H1 (cell line): ENCODE measurements at regions not wholly inside any gene's neighbourhood (a gene's known extent, or its start where the extent isn't known, plus 50 kb on each side); places are given as distances from the start of the nearest gene placed in this dataset.

ENCODE experiments used
- CTCF ChIA-PET: fragments of 300-600 bp; sonication (Branson Sonifier 250); formaldehyde crosslinking; loops from one replicate; lab custom pipeline; 2021; ENCODE audit not compliant: partially characterized antibody; lab: Charles Lee
- POLR2A ChIA-PET: fragments of 300-600 bp; sonication (Branson Sonifier 250); formaldehyde crosslinking; loops from one replicate; lab custom pipeline; 2021; ENCODE audit warnings: inconsistent platforms; ENCODE audit not compliant: partially characterized antibody; lab: Charles Lee
- DNase-seq, 2 experiments: peaks; one replicate each; pipeline versions ENCODE4 v3.0.0 to v3.0.0-alpha.2; 2010 to 2022; ENCODE audit warnings: low spot score in 2 of 2, low read depth in 1 of 2, mixed read lengths in 1 of 2
- FAIRE-seq: peaks from 2 replicates; lab custom pipeline; 2011; peaks lifted over from hg19 to GRCh38; lab: Jason Lieb, UNC
- H2AFZ ChIP-seq: 2 replicates; pipeline ENCODE4 v1.8.1; 2012; ENCODE audit warnings: low read length, inconsistent platforms
- H2AK5ac ChIP-seq: 2 replicates; pipeline ENCODE4 v1.6.1; 2013; ENCODE audit warnings: low read depth, low read length
- H2BK120ac ChIP-seq: replicated peaks from 2 replicates; pipeline ENCODE3; 2013; ENCODE audit warnings: low read depth, low read length, inconsistent platforms
- H2BK12ac ChIP-seq: 2 replicates; pipeline ENCODE4 v1.6.1; 2013; ENCODE audit warnings: low read depth, low read length
- H2BK15ac ChIP-seq: 2 replicates; pipeline ENCODE4 v1.6.1; 2013; ENCODE audit warnings: low read length
- H2BK20ac ChIP-seq: 2 replicates; pipeline ENCODE4 v1.6.1; 2013; ENCODE audit warnings: low read length
- H2BK5ac ChIP-seq: 2 replicates; pipeline ENCODE4 v1.6.1; 2013; ENCODE audit warnings: low read depth, low read length
- H3K14ac ChIP-seq: 2 replicates; pipeline ENCODE4 v1.6.1; 2013; ENCODE audit warnings: inconsistent platforms; ENCODE audit not compliant: insufficient read length
- H3K18ac ChIP-seq: 2 replicates; pipeline ENCODE4 v1.6.1; 2013; ENCODE audit warnings: low read length; ENCODE audit errors: extremely low read depth
- H3K23ac ChIP-seq: 2 replicates; pipeline ENCODE4 v1.6.1; 2013; ENCODE audit warnings: inconsistent platforms; ENCODE audit not compliant: insufficient read length
- H3K23me2 ChIP-seq: 2 replicates; pipeline ENCODE4 v1.6.1; 2013; ENCODE audit warnings: low read depth, low read length
- H3K27ac ChIP-seq: 2 replicates; pipeline ENCODE4 v1.6.1; 2011; ENCODE audit warnings: low read depth, low read length, inconsistent platforms
- H3K27me3 ChIP-seq, 4 experiments: replicated peaks in 1 of 4; 1 replicate in 1 of 4; 2 replicates in 3 of 4; pipeline versions ENCODE4 v1.6.1 to v1.8.1; 2011 to 2013; ENCODE audit warnings: low read length in 3 of 4, mild to moderate bottlenecking in 3 of 4, inconsistent platforms in 2 of 4, mixed read lengths in 2 of 4, moderate library complexity in 1 of 4; ENCODE audit not compliant: control insufficient read depth in 3 of 4, insufficient read depth in 3 of 4; ENCODE audit errors: extremely low read depth in 1 of 4
- H3K36me3 ChIP-seq, 4 experiments: 2 replicates each; pipeline versions ENCODE4 v1.6.1 to v1.8.1; 2011 to 2013; ENCODE audit warnings: mild to moderate bottlenecking in 4 of 4, low read length in 3 of 4, moderate library complexity in 2 of 4, control low read depth in 1 of 4, inconsistent platforms in 1 of 4; ENCODE audit not compliant: insufficient read depth in 4 of 4, control insufficient read depth in 2 of 4
- H3K4ac ChIP-seq: replicated peaks from 2 replicates; pipeline ENCODE3; 2013; ENCODE audit warnings: low read length, low read depth, mixed read lengths, inconsistent platforms; ENCODE audit not compliant: insufficient read length
- H3K4me1 ChIP-seq, 4 experiments: replicated peaks in 1 of 4; 1 replicate in 1 of 4; 2 replicates in 3 of 4; pipeline versions ENCODE4 v1.6.1 to v1.8.1; 2011 to 2013; ENCODE audit warnings: low read length in 3 of 4, inconsistent platforms in 2 of 4, mixed read lengths in 1 of 4; ENCODE audit not compliant: insufficient read depth in 4 of 4, control insufficient read depth in 3 of 4
- H3K4me2 ChIP-seq, 2 experiments: 2 replicates each; pipeline versions ENCODE4 v1.6.1 to v1.8.1; 2011 to 2013; ENCODE audit warnings: low read depth in 2 of 2, low read length in 2 of 2, control low read depth in 1 of 2, inconsistent platforms in 1 of 2, mild to moderate bottlenecking in 1 of 2; ENCODE audit not compliant: insufficient read depth in 1 of 2
- H3K4me3 ChIP-seq, 4 experiments: fragments of 200-600, 300-600 bp in 1 of 4; sonication (generic), shearing (Covaris generic), sonication (Bioruptor Twin) in 1 of 4; 2 replicates each; pipeline versions ENCODE4 v1.5.1 to v1.8.1; 2011 to 2016; ENCODE audit warnings: low read length in 4 of 4, low read depth in 3 of 4, control low read depth in 2 of 4, inconsistent platforms in 2 of 4, mild to moderate bottlenecking in 2 of 4, mixed read lengths in 1 of 4, moderate library complexity in 1 of 4; ENCODE audit not compliant: insufficient read depth in 2 of 4; ENCODE audit errors: extremely low read depth in 1 of 4
- H3K56ac ChIP-seq: replicated peaks from 2 replicates; pipeline ENCODE3; 2013; ENCODE audit warnings: low read depth, mild to moderate bottlenecking, mixed read lengths, low read length, inconsistent platforms; ENCODE audit not compliant: insufficient read length
- H3K79me1 ChIP-seq: 2 replicates; pipeline ENCODE4 v1.6.1; 2013; ENCODE audit warnings: low read depth, low read length, control low read depth
- H3K79me2 ChIP-seq, 2 experiments: 2 replicates each; pipeline versions ENCODE4 v1.6.1 to v1.8.1; 2012 to 2013; ENCODE audit warnings: low read length in 2 of 2, mild to moderate bottlenecking in 2 of 2, inconsistent platforms in 1 of 2; ENCODE audit not compliant: insufficient read depth in 2 of 2, control insufficient read depth in 1 of 2
- H3K9ac ChIP-seq, 4 experiments: replicated peaks in 1 of 4; 1 replicate in 1 of 4; 2 replicates in 3 of 4; pipeline versions ENCODE4 v1.6.1 to v1.8.1; 2011 to 2013; ENCODE audit warnings: low read depth in 3 of 4, low read length in 3 of 4, control low read depth in 2 of 4, mild to moderate bottlenecking in 2 of 4, moderate library complexity in 2 of 4, inconsistent platforms in 1 of 4; ENCODE audit errors: extremely low read depth in 1 of 4
- H3K9me3 ChIP-seq, 2 experiments: 2 replicates each; pipeline versions ENCODE4 v1.6.1 to v1.8.1; 2012 to 2013; ENCODE audit warnings: mild to moderate bottlenecking in 2 of 2, moderate library complexity in 2 of 2, control low read depth in 1 of 2, inconsistent platforms in 1 of 2, low read depth in 1 of 2, low read length in 1 of 2, mixed read lengths in 1 of 2; ENCODE audit not compliant: insufficient read depth in 2 of 2
- H4K20me1 ChIP-seq, 2 experiments: replicated peaks in 1 of 2; 2 replicates each; pipeline versions ENCODE3 to v1.8.1; 2011 to 2013; ENCODE audit warnings: inconsistent platforms in 2 of 2, low read length in 2 of 2, mild to moderate bottlenecking in 1 of 2; ENCODE audit not compliant: insufficient read depth in 2 of 2, control insufficient read depth in 1 of 2
- H4K5ac ChIP-seq: 2 replicates; pipeline ENCODE4 v1.6.1; 2013; ENCODE audit warnings: low read length, low read depth, mixed read lengths, inconsistent platforms; ENCODE audit not compliant: insufficient read length
- H4K8ac ChIP-seq: 2 replicates; pipeline ENCODE4 v1.8.0; 2013; ENCODE audit warnings: mild to moderate bottlenecking, moderate library complexity, low read length, inconsistent platforms; ENCODE audit not compliant: insufficient read depth; ENCODE audit errors: extremely low read depth
- H4K91ac ChIP-seq: replicated peaks from 2 replicates; pipeline ENCODE3; 2013; ENCODE audit warnings: low read length, mixed read lengths, inconsistent platforms; ENCODE audit not compliant: insufficient read length
- BACH1 ChIP-seq: IDR thresholded peaks from 2 replicates; pipeline ENCODE4 v1.6.1; 2012; ENCODE audit warnings: low read length, improper control_type of control experiment
- BCL11A ChIP-seq, 2 experiments: IDR thresholded peaks; one replicate each; pipeline ENCODE4 v1.6.1; 2011; ENCODE audit warnings: low read depth in 2 of 2, low read length in 2 of 2, mild to moderate bottlenecking in 2 of 2
- BRCA1 ChIP-seq: IDR thresholded peaks from 2 replicates; pipeline ENCODE4 v1.6.1; 2012; ENCODE audit warnings: low read depth, low read length, improper control_type of control experiment
- CBX8 ChIP-seq: fragments of 300-800, 300-1000 bp; sonication (generic); IDR thresholded peaks from 2 replicates; pipeline ENCODE4 v1.7.1; 2016; ENCODE audit warnings: low read depth, low read length, borderline replicate concordance
- CHD2 ChIP-seq: IDR thresholded peaks from 2 replicates; pipeline ENCODE4 v1.6.1; 2012; ENCODE audit warnings: low read length, improper control_type of control experiment
- CREB1 ChIP-seq: IDR thresholded peaks from 2 replicates; pipeline ENCODE4 v1.6.1; 2012; ENCODE audit warnings: inconsistent platforms
- GABPA ChIP-seq: IDR thresholded peaks from 2 replicates; pipeline ENCODE4 v1.6.1; 2011; ENCODE audit warnings: mild to moderate bottlenecking, low read length, moderate library complexity, borderline replicate concordance; ENCODE audit not compliant: insufficient read depth
- NANOG ChIP-seq: IDR thresholded peaks from 2 replicates; pipeline ENCODE4 v1.6.1; 2011; ENCODE audit warnings: low read length, low read depth, mild to moderate bottlenecking, inconsistent platforms; ENCODE audit not compliant: insufficient read depth, poor library complexity, severe bottlenecking
- PHF8 ChIP-seq: fragments of 200-600 bp; sonication (generic); conservative IDR thresholded peaks from 2 replicates; pipeline ENCODE4 v1.7.1; 2012; ENCODE audit warnings: low read depth, mild to moderate bottlenecking, inconsistent platforms, low read length, moderate library complexity
- SRF ChIP-seq: IDR thresholded peaks from 2 replicates; pipeline ENCODE4 v1.6.1; 2011; ENCODE audit warnings: mild to moderate bottlenecking, low read depth, low read length, moderate library complexity
- TBP ChIP-seq: IDR thresholded peaks from 2 replicates; pipeline ENCODE4 v1.6.1; 2011; ENCODE audit warnings: low read depth, low read length, improper control_type of control experiment
- TEAD4 ChIP-seq: IDR thresholded peaks from 2 replicates; pipeline ENCODE4 v1.6.1; 2012; ENCODE audit warnings: low read depth, low read length, inconsistent platforms, mixed read lengths
- WGBS, 2 experiments: shearing (Covaris generic) in 1 of 2; methylation state at CpG; one replicate each; pipeline versions ENCODE4 v1.1.6 to v1.1.7; 2013 to 2015; ENCODE audit warnings: low lambda C conversion rate in 2 of 2, mixed read lengths in 2 of 2, inconsistent platforms in 1 of 2, low coverage in 1 of 2, missing lambda C conversion rate in 1 of 2; ENCODE audit not compliant: insufficient replicate concordance in 2 of 2, insufficient coverage in 1 of 2, insufficient read length in 1 of 2; ENCODE audit errors: extremely low coverage in 1 of 2, missing lambda C conversion rate in 1 of 2; 5-methylcytosine and 5-hydroxymethylcytosine counted together
- TF ChIP-seq, protein P1 (sequence below), 3 experiments: IDR thresholded peaks; 1 replicate in 2 of 3; 2 replicates in 1 of 3; pipeline versions ENCODE4 v1.5.1 to v1.6.1; 2011; ENCODE audit warnings: low read length in 3 of 3, mild to moderate bottlenecking in 3 of 3, inconsistent platforms in 2 of 3, low read depth in 1 of 3, moderate library complexity in 1 of 3; ENCODE audit not compliant: insufficient read depth in 1 of 3; ENCODE audit errors: control extremely low read depth in 1 of 3

DNA sequence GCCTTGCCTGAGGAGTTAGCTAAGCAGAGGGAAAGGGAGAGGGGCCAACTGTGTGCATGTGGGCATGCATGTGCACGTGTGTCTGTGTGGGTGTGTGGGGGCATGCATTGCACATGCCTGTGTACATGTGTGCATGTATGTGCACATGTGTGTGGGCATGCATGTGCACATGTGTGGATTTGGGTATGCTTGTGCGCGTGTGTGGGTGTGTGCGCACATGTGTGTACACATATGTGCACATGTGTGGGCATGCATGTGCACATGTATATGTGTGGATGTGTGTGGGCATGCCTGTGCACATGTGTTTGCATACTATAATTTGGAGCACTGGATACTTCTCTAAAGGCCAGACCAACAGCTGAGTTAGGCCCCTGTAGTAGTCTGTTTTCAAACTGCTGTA lies 350.0 kb downstream of the PRDM2 start:
- Histone ChIP-seq H2BK15ac (no peak overlapping the region), H2AFZ (no peak overlapping the region), H3K4me2 (no peak overlapping the region), H2BK12ac (no peak overlapping the region), H3K27ac (no peak overlapping the region), H4K8ac (no peak overlapping the region), H3K36me3 (no peaks in the 10 kb centered on the region), H3K4me3 (no peak overlapping the region), H2BK20ac (no peak overlapping the region), H2BK120ac (no peak overlapping the region), H3K79me2 (no peaks in the 10 kb centered on the region), H3K18ac (no peak overlapping the region), H3K9me3 (no peaks in the 10 kb centered on the region), H3K23me2 (no peaks in the 10 kb centered on the region), H3K27me3 (no peaks in the 10 kb centered on the region), H4K5ac (no peak overlapping the region), H3K4ac (no peak overlapping the region), H2BK5ac (0 out of 2 replicates have a peak overlapping the region, but pooled peaks have one; percentile 44), H3K14ac (no peak overlapping the region), H3K56ac (no peak overlapping the region), H3K79me1 (0 out of 2 replicates have a peak, but pooled peaks cover 2% of the 10 kb centered on the region), H3K9ac (no peak overlapping the region), H3K4me1 (no peaks in the 10 kb centered on the region), H4K20me1 (no peaks in the 10 kb centered on the region), H3K23ac (no peak overlapping the region), H4K91ac (peak overlapping the region; percentile 37), H2AK5ac (no peak overlapping the region)
- ChIA-PET CTCF (interaction anchor here (1.0 kb wide), 1 partner anchor 12 kb away, joined by 3 read pairs; no protein-coding TSS in a partner anchor), POLR2A (no interaction called here)
- FAIRE-seq (no peak), DNase-seq (no peak)
- 72% methylated on average over 4 of the region's 4 CpGs; no CpG with 5 or more reads in 1 of the 2 experiments for WGBS, 2 experiments
- TF ChIP-seq TEAD4 (no peak), CHD2 (no peak), BACH1 (no peak), GABPA (no peak), NANOG (no peak), PHF8 (no peak), TBP (no peak), BCL11A (IDR thresholded peaks at IDR 0.05; ENCODE audit: low read depth in 2 of 2, low read length in 2 of 2) (no peak), SRF (no peak), CBX8 (no peak), BRCA1 (no peak), CREB1 (no peak)
- TF ChIP-seq, protein P1, sequence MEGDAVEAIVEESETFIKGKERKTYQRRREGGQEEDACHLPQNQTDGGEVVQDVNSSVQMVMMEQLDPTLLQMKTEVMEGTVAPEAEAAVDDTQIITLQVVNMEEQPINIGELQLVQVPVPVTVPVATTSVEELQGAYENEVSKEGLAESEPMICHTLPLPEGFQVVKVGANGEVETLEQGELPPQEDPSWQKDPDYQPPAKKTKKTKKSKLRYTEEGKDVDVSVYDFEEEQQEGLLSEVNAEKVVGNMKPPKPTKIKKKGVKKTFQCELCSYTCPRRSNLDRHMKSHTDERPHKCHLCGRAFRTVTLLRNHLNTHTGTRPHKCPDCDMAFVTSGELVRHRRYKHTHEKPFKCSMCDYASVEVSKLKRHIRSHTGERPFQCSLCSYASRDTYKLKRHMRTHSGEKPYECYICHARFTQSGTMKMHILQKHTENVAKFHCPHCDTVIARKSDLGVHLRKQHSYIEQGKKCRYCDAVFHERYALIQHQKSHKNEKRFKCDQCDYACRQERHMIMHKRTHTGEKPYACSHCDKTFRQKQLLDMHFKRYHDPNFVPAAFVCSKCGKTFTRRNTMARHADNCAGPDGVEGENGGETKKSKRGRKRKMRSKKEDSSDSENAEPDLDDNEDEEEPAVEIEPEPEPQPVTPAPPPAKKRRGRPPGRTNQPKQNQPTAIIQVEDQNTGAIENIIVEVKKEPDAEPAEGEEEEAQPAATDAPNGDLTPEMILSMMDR (IDR thresholded peaks at IDR 0.05; ENCODE audit: control extremely low read depth in 1 of 3, insufficient read depth in 1 of 3, low read depth in 1 of 3, low read length in 3 of 3): no peak
